ENCODE measurements at regions not wholly inside any gene's neighbourhood (a gene's known extent, or its start where the extent isn't known, plus 50 kb on each side); places are given as distances from the start of the nearest gene placed in this dataset.

DNA sequence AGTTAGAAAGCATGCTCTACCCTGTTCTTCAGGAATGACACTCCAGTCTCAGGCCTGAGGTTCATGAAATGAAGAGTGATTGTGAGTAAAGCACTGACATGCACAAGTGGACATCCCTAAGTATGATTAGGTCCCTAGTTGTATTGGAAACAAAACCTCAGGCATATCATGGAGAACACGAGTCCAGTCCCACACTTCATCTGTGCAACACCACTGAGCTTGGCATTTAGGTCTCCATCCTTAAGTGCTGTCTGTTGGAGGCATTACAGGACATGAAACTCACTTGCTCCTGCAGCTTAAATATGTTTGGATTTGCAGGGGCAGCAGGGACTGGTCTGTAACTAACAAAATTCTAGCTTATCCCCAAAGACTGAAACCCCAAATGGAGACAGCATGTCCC lies 250.3 kb upstream of the KLHL29 start:
- TF ChIP-seq, protein P1, sequence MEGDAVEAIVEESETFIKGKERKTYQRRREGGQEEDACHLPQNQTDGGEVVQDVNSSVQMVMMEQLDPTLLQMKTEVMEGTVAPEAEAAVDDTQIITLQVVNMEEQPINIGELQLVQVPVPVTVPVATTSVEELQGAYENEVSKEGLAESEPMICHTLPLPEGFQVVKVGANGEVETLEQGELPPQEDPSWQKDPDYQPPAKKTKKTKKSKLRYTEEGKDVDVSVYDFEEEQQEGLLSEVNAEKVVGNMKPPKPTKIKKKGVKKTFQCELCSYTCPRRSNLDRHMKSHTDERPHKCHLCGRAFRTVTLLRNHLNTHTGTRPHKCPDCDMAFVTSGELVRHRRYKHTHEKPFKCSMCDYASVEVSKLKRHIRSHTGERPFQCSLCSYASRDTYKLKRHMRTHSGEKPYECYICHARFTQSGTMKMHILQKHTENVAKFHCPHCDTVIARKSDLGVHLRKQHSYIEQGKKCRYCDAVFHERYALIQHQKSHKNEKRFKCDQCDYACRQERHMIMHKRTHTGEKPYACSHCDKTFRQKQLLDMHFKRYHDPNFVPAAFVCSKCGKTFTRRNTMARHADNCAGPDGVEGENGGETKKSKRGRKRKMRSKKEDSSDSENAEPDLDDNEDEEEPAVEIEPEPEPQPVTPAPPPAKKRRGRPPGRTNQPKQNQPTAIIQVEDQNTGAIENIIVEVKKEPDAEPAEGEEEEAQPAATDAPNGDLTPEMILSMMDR (IDR thresholded peaks at IDR 0.05; ENCODE audit: low read depth, low read length, poor library complexity, severe bottlenecking), result no peak
- no peak for TF ChIP-seq EZH2phosphoT487 (IDR thresholded peaks at IDR 0.05; ENCODE audit: borderline replicate concordance, low read length)
